Activated naive CD4-positive, alpha-beta T cell treated with anti-CD3 and anti-CD28 coated beads for 36 hours (primary cell): ENCODE measurements at regions not wholly inside any gene's neighbourhood (a gene's known extent, or its start where the extent isn't known, plus 50 kb on each side); places are given as distances from the start of the nearest gene placed in this dataset.
"Not testable (repeated sequence)": the region's sequence is repeated elsewhere in the genome, so short reads cannot be mapped to it uniquely, and the experiment has no call there.

Experiments used
- CTCF ChIA-PET: fragments of 350-600 bp; sonication (Branson Sonifier 250); formaldehyde crosslinking; loops from one replicate; lab custom pipeline; 2021; ENCODE audit warnings: antibody characterized with exemption; lab: Charles Lee
- DNase-seq: peaks from one replicate; pipeline ENCODE4 v3.0.0-alpha.2; 2020
- H3K27ac Mint-ChIP-seq: one replicate; pipeline ENCODE4 v1.8.0; 2021; ENCODE audit warnings: mild to moderate bottlenecking, mixed read lengths
- H3K27me3 Mint-ChIP-seq: one replicate; pipeline ENCODE4 v1.8.0; 2021; ENCODE audit warnings: low read depth, mixed read lengths
- H3K36me3 Mint-ChIP-seq: one replicate; pipeline ENCODE4 v1.8.0; 2021; ENCODE audit warnings: low read depth, mixed read lengths
- H3K4me1 Mint-ChIP-seq: one replicate; pipeline ENCODE4 v1.8.0; 2021; ENCODE audit warnings: low read depth, mixed read lengths
- H3K4me3 Mint-ChIP-seq: one replicate; pipeline ENCODE4 v1.8.0; 2021; ENCODE audit warnings: mild to moderate bottlenecking, moderate library complexity, mixed read lengths
- H3K9me3 Mint-ChIP-seq: one replicate; pipeline ENCODE4 v1.8.0; 2021; ENCODE audit warnings: mixed read lengths
- intact Hi-C: fragments of 100-400 bp; cut with micrococcal nuclease; formaldehyde crosslinking; loops from one replicate; pipeline ENCODE4 v1.15.1; 2023

DNA sequence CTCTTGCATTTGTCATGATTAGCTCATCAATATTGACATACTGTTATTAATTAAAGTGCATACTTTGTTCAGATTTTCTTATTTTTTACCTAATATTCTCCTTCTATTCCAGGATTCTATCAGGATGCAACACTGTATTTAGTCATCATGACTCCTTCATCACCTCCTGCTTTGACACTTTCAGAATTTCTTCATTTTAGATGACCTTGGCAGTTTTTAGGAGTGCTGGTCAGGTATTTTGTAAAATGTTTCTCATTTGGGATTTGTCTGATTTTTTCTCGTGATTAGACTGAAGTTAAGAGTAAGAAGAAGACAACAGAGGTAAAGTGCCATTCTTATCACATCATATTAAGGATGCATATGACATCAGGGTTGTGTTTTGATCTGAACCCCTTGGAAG lies 167.0 kb upstream of the FOXG1 start:
- CTCF ChIA-PET: no interaction called here
- Mint-ChIP-seq H3K4me1 (no peaks in the 10 kb centered on the region), H3K27me3 (no peaks in the 10 kb centered on the region), H3K9me3 (peaks cover 14% of the 10 kb centered on the region), H3K27ac (no peak overlapping the region), H3K4me3 (no peak overlapping the region), H3K36me3 (no peaks in the 10 kb centered on the region)
- intact Hi-C loops: no loop called here
- no peak for DNase-seq

DNA sequence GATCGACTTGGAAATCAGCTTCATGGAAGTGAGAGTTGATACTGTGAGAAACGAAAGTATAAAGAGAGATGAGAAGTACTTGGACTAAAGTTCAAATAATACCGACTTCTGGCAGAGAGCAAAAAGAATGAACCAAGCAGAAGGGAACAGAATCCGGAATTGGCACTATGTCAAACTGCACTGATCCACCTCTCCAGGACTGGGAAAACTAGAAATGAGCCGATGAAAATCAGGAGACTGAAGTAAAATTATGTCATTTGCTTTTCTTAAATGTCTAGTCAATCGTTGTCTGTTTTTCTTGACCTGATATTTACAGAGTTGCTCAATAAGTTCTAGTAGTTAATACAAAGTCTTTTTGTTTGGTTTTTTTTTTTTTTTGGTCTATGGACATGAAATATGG lies 163.0 kb upstream of the FOXG1 start:
- Mint-ChIP-seq H3K4me1 (no peaks in the 10 kb centered on the region), H3K4me3 (no peak overlapping the region), H3K9me3 (peaks cover 6% of the 10 kb centered on the region), H3K27me3 (no peaks in the 10 kb centered on the region), H3K36me3 (no peaks in the 10 kb centered on the region), H3K27ac (no peak overlapping the region)
- intact Hi-C loops: no loop called here
- DNase-seq: no peak
- CTCF ChIA-PET: no interaction called here

DNA sequence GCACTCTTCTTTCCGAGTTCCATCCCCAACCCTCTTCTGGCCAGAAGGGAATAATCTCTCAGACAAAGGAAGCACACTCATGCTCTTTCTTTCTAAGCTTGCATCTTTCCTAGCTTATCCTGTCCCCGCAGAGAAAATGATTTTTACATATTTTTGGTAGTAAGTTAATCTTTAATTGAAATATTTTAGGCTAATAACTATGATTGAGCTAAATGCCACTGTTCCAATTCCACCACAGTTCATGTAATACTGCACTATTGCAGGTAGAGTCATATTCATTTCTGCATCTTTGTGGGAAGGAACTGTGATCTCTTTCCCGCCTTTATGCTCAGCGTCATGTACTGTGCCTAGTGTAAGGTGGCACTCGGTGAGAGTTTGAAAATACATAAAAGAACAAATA lies 158.9 kb upstream of the FOXG1 start:
- Mint-ChIP-seq H3K4me1 (no peaks in the 10 kb centered on the region), H3K9me3 (peaks cover 7% of the 10 kb centered on the region), H3K27me3 (no peaks in the 10 kb centered on the region), H3K27ac (no peak overlapping the region), H3K36me3 (no peaks in the 10 kb centered on the region), H3K4me3 (no peak overlapping the region)
- no peak for DNase-seq
- CTCF ChIA-PET: interaction anchor here (1.0 kb wide), 1 partner anchor 17 kb away, joined by 3 read pairs; no protein-coding TSS in a partner anchor
- intact Hi-C loops: loop anchor here (2.0 kb wide), 1 partner anchor 313 kb away; no protein-coding TSS in a partner anchor

GRCh38 chr14:28608443-28608842 lies 158.1 kb upstream of the FOXG1 start:
- intact Hi-C loops: loop anchor here (2.0 kb wide), 1 partner anchor 314 kb away; no protein-coding TSS in a partner anchor
- no peak for DNase-seq
- Mint-ChIP-seq H3K27ac (no peak overlapping the region), H3K27me3 (no peaks in the 10 kb centered on the region), H3K4me1 (no peaks in the 10 kb centered on the region), H3K4me3 (no peak overlapping the region), H3K9me3 (peaks cover 7% of the 10 kb centered on the region), H3K36me3 (no peaks in the 10 kb centered on the region)
- CTCF ChIA-PET: interaction anchor here (1.0 kb wide), 1 partner anchor 16 kb away, joined by 3 read pairs; no protein-coding TSS in a partner anchor

DNA sequence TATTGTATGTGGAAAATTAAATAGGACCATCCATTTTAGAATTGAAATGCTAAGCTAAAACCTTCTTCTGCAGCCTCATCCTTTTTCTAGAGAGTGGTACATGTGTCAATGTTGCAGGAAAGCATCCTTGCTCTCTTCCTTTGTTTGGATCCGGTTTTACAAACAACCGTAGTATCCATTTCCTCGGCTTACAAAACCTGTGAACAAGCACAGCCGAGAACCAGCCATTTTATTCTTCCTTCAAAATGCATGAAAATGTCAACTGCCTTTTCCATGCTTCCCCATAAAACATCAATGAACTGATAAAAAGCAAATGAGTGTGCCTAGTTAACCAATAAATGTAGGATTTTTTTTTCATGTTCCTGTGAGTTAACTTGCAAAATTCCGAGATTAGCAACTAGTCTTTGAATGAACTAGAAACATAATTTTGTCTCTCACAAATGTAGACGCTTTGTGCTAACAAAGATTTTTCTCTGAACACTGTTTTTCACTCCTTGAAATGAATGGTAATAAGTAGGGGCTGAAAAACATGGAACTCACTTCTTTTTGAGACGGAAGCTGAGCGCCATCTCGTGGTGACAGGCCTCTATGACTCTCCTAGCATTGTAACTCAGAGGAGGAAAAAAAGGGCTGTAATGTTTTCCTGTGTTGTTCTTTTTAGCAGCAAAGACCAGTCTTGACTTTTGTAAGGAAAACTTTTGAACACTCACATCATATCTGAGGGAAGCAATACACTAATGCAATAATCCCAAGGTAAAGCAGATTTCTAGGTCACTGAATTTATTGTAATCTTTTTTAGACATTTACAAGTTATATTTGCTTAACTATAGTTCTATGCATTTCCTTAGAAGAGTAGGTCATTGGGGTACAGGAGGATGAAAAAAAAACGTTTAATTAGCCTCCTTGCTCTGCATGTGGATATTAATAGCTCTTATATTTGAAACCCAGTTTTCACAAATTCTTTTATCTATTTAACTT lies 157.4 kb upstream of the FOXG1 start:
- Mint-ChIP-seq H3K9me3 (peaks cover 5% of the 10 kb centered on the region), H3K27ac (no peak overlapping the region), H3K4me3 (no peak overlapping the region), H3K4me1 (no peaks in the 10 kb centered on the region), H3K27me3 (no peaks in the 10 kb centered on the region), H3K36me3 (no peaks in the 10 kb centered on the region)
- CTCF ChIA-PET: interaction anchor here (0.6 to 1.2 kb wide), 3 partner anchors 9 to 1396 kb away, joined by 3 to 4 read pairs (median 3); no protein-coding TSS in a partner anchor
- intact Hi-C loops: loop anchor here (2.0 kb wide), 1 partner anchor 314 kb away; no protein-coding TSS in a partner anchor
- peak; percentile 52 for DNase-seq

DNA sequence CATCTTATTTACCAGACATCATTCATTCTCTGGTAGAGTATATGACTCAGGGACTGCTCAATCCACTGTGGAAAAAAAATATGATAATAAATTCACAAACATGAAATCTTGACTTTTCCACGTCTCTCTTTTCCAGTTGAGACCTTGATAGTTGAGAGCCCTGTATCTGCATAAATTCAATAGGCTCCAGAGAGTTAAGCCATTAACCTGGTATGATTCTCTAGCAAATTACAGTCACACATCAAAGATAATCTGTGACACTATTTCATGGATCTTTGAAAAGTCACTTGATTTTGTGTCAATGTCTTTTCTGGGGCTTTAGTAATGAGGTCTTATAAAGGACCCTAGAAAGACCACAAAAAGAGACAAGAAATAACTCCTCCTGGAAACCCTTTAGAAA lies 154.2 kb upstream of the FOXG1 start:
- CTCF ChIA-PET: no interaction called here
- H3K27me3 Mint-ChIP-seq: no peaks in the 10 kb centered on the region
- H3K4me1 Mint-ChIP-seq: no peaks in the 10 kb centered on the region
- peaks cover 6% of the 10 kb centered on the region for H3K9me3 Mint-ChIP-seq
- intact Hi-C loops: no loop called here
- H3K27ac Mint-ChIP-seq: no peak overlapping the region
- no peak for DNase-seq
- H3K36me3 Mint-ChIP-seq: no peaks in the 10 kb centered on the region
- H3K4me3 Mint-ChIP-seq: no peak overlapping the region

- no peak overlapping the region for H3K27ac Mint-ChIP-seq
- CTCF ChIA-PET: no interaction called here
- no peak for DNase-seq
- H3K4me1 Mint-ChIP-seq: no peaks in the 10 kb centered on the region
- H3K4me3 Mint-ChIP-seq: no peak overlapping the region
- H3K9me3 Mint-ChIP-seq: peaks cover 5% of the 10 kb centered on the region
- intact Hi-C loops: no loop called here
- H3K27me3 Mint-ChIP-seq: no peaks in the 10 kb centered on the region
- no peaks in the 10 kb centered on the region for H3K36me3 Mint-ChIP-seq
Measured at GRCh38 chr14:28613532-28613931, 153.1 kb upstream of the FOXG1 start.

DNA sequence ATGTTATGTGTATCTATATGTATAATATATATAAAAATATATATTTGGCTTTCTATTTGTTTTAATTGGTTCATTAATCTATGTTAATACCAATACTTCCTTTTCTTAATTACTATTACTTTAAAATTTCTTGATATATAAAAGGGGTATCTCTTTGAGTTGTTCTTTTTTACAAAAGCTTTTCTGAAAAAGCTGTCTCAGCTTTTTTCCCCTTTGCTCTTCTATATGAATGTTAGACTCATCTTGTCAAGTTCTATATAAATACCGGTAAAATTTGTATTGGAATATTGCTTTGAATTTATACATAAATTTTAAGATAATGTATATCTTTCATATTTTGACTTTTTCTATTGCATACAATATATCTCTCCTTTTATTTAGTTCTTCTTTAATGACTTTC lies 139.8 kb upstream of the FOXG1 start:
- H3K27ac Mint-ChIP-seq: no peak overlapping the region
- H3K36me3 Mint-ChIP-seq: no peaks in the 10 kb centered on the region
- H3K27me3 Mint-ChIP-seq: no peaks in the 10 kb centered on the region
- H3K4me1 Mint-ChIP-seq: no peaks in the 10 kb centered on the region
- peaks cover 8% of the 10 kb centered on the region for H3K9me3 Mint-ChIP-seq
- no peak for DNase-seq
- CTCF ChIA-PET: no interaction called here
- intact Hi-C loops: no loop called here
- no peak overlapping the region for H3K4me3 Mint-ChIP-seq

- peaks cover 10% of the 10 kb centered on the region for H3K9me3 Mint-ChIP-seq
- CTCF ChIA-PET: no interaction called here
- H3K36me3 Mint-ChIP-seq: no peaks in the 10 kb centered on the region
- no peak for DNase-seq
- no peaks in the 10 kb centered on the region for H3K4me1 Mint-ChIP-seq
- no peak overlapping the region for H3K27ac Mint-ChIP-seq
- no peak overlapping the region for H3K4me3 Mint-ChIP-seq
- intact Hi-C loops: loop anchor here (10.0 kb wide), 1 partner anchor 335 kb away; no protein-coding TSS in a partner anchor
- no peaks in the 10 kb centered on the region for H3K27me3 Mint-ChIP-seq
Measured at GRCh38 chr14:28629328-28630004, 137.1 kb upstream of the FOXG1 start.

DNA sequence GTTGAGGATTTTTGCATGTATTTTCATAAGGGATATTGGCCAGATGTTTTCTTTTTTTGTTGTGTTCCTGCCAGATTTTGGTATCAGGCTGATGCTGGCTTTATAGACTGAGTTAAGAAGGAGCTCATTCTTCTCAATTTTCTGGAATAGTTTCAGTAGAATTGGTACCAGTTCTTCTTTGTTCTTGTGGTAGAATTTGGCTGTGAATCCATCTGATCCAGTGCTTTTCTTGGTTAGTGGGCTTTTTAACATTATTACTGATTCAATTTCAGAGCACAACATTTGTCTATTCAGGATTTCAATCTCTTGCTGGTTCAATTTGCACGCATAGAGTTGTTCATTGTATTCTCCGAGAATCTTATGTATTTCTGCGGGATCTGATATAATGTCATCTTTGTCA lies 136.5 kb upstream of the FOXG1 start:
- H3K4me3 Mint-ChIP-seq: no peak overlapping the region
- H3K27ac Mint-ChIP-seq: no peak overlapping the region
- no peak for DNase-seq
- peaks cover 14% of the 10 kb centered on the region for H3K9me3 Mint-ChIP-seq
- no peaks in the 10 kb centered on the region for H3K36me3 Mint-ChIP-seq
- intact Hi-C loops: loop anchor here (10.0 kb wide), 1 partner anchor 335 kb away; no protein-coding TSS in a partner anchor
- CTCF ChIA-PET: no interaction called here
- H3K4me1 Mint-ChIP-seq: no peaks in the 10 kb centered on the region
- no peaks in the 10 kb centered on the region for H3K27me3 Mint-ChIP-seq

GRCh38 chr14:28635387-28635786 lies 131.2 kb upstream of the FOXG1 start:
- DNase-seq: peak; percentile 8
- no peaks in the 10 kb centered on the region for H3K36me3 Mint-ChIP-seq

DNA sequence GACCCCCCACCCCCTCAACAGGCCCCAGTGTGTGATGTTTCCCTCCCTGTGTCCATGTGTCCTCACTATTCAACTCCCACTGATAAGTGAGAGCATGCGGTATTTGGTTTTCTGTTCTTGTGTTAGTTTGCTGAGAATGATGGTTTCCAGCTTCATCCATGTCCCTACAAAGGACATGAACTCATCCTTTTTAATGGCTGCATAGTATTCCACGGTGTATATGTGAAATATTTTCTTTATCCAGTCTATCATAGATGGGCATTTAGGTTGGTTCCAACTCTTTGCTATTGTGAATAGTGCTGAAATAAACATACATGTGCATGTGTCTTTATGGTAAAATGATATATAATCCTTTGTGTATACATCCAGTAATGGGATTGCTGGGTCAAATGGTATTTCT lies 130.8 kb upstream of the FOXG1 start:
- H3K36me3 Mint-ChIP-seq, H3K27me3 Mint-ChIP-seq, DNase-seq, H3K4me1 Mint-ChIP-seq, H3K4me3 Mint-ChIP-seq, CTCF ChIA-PET, H3K27ac Mint-ChIP-seq: not testable (repeated sequence)
- peaks cover 27% of the 10 kb centered on the region for H3K9me3 Mint-ChIP-seq
- intact Hi-C loops: loop anchor here (10.0 kb wide), 1 partner anchor 341 kb away; no protein-coding TSS in a partner anchor

More at GRCh38 chr14:28635387-28635786, 131.2 kb upstream of the FOXG1 start:
- CTCF ChIA-PET: interaction anchor here (0.6 kb wide), 2 partner anchors 359 to 729 kb away, joined by 3 read pairs; no protein-coding TSS in a partner anchor
- H3K4me1 Mint-ChIP-seq: no peaks in the 10 kb centered on the region
- H3K27me3 Mint-ChIP-seq: no peaks in the 10 kb centered on the region
- H3K27ac Mint-ChIP-seq: no peak overlapping the region
- H3K4me3 Mint-ChIP-seq: no peak overlapping the region
- intact Hi-C loops: loop anchor here (10.0 kb wide), 1 partner anchor 341 kb away; no protein-coding TSS in a partner anchor
- H3K9me3 Mint-ChIP-seq: peaks cover 26% of the 10 kb centered on the region
